ENCODE measurements at regions not wholly inside any gene's neighbourhood (a gene's known extent, or its start where the extent isn't known, plus 50 kb on each side); places are given as distances from the start of the nearest gene placed in this dataset.

DNA sequence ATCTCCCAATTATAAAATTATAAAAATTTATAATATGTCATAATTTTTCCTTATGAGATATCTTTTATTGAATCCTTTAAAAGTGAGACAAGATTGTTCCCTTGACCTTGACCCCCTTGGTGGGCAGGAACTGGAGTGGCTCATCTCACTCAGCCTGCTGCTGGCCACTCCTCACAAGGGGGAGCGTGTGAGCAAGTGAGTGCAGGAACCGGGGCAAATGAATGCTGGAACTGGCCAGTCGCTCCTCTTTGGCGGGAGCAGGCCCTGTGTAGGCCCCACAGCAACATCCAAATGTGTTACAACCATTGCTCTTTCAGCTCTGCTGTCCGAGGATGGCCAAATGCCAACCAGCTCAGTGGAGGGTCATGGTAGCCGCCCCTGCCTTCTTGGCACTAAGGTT is 178.8 kb downstream of the ETNK1 start:
- TF ChIP-seq CTCF (IDR thresholded peaks at IDR 0.05; ENCODE audit: low read depth, low read length) (no peak), EZH2phosphoT487 (IDR thresholded peaks at IDR 0.05; ENCODE audit: low read depth) (no peak)
